RKO (cell line): ENCODE measurements at regions not wholly inside any gene's neighbourhood (a gene's known extent, or its start where the extent isn't known, plus 50 kb on each side); places are given as distances from the start of the nearest gene placed in this dataset.

Experiments
- DNase-seq: peaks from one replicate; pipeline ENCODE4 v3.0.0-alpha.2; 2016; ENCODE audit warnings: low spot score

- DNase-seq = no peak
Measured at GRCh38 chr12:78586790-78587189, 277.8 kb upstream of the SYT1 start.

- no peak for DNase-seq
Measured at GRCh38 chr12:78599366-78599765, 265.2 kb upstream of the SYT1 start.

GRCh38 chr12:78600541-78600940 is 264.0 kb upstream of the SYT1 start:
- no peak for DNase-seq

GRCh38 chr12:78611504-78611903 is 253.1 kb upstream of the SYT1 start:
- no peak for DNase-seq

GRCh38 chr12:78612190-78612589 is 252.4 kb upstream of the SYT1 start:
- DNase-seq = no peak

GRCh38 chr12:78617683-78618082 is 246.9 kb upstream of the SYT1 start:
- DNase-seq = no peak

GRCh38 chr12:78622529-78623195 is 241.9 kb upstream of the SYT1 start:
- no peak for DNase-seq

GRCh38 chr12:78628491-78629100 is 236.0 kb upstream of the SYT1 start:
- no peak for DNase-seq

- DNase-seq = no peak
Measured at GRCh38 chr12:78636231-78636855, 228.2 kb upstream of the SYT1 start.

GRCh38 chr12:78641837-78642423 is 222.6 kb upstream of the SYT1 start:
- peak; percentile 33 for DNase-seq

GRCh38 chr12:78645956-78646355 is 218.6 kb upstream of the SYT1 start:
- DNase-seq = no peak

- DNase-seq = no peak
Measured at GRCh38 chr12:78651755-78652154, 212.8 kb upstream of the SYT1 start.

- DNase-seq = no peak
Measured at GRCh38 chr12:78666584-78666983, 198.0 kb upstream of the SYT1 start.

GRCh38 chr12:78671295-78671694 is 193.3 kb upstream of the SYT1 start:
- peak; percentile 20 for DNase-seq

- no peak for DNase-seq
Measured at GRCh38 chr12:78672033-78672432, 192.5 kb upstream of the SYT1 start.

- DNase-seq = peak; percentile 19
Measured at GRCh38 chr12:78674311-78675090, 190.1 kb upstream of the SYT1 start.

- no peak for DNase-seq
Measured at GRCh38 chr12:78680596-78680995, 184.0 kb upstream of the SYT1 start.

GRCh38 chr12:78683031-78683430 is 181.5 kb upstream of the SYT1 start:
- DNase-seq = no peak

- no peak for DNase-seq
Measured at GRCh38 chr12:78683626-78684025, 180.9 kb upstream of the SYT1 start.

GRCh38 chr12:78684419-78684818 is 180.2 kb upstream of the SYT1 start:
- no peak for DNase-seq

GRCh38 chr12:78695749-78696148 is 168.8 kb upstream of the SYT1 start:
- no peak for DNase-seq

- DNase-seq = no peak
Measured at GRCh38 chr12:78696267-78696666, 168.3 kb upstream of the SYT1 start.
